ENCODE measurements at regions not wholly inside any gene's neighbourhood (a gene's known extent, or its start where the extent isn't known, plus 50 kb on each side); places are given as distances from the start of the nearest gene placed in this dataset.

- Histone ChIP-seq H3K27ac (ENCODE audit: insufficient read depth, low read length) (no peak overlapping the region), H4K20me1 (ENCODE audit: control insufficient read depth, extremely low read depth, insufficient read depth, low read length) (peaks cover 2% of the 10 kb centered on the region), H3K36me3 (ENCODE audit: control insufficient read depth, insufficient read depth, low read length) (no peaks in the 10 kb centered on the region), H3K27me3 (ENCODE audit: control insufficient read depth, insufficient read depth, low read length) (no peaks in the 10 kb centered on the region), H3K4me2 (ENCODE audit: extremely low read depth, insufficient read depth, low read length) (no peak overlapping the region), H3K9me3 (ENCODE audit: control insufficient read depth, insufficient read depth, low read depth, low read length) (no peaks in the 10 kb centered on the region), H3K9ac (ENCODE audit: insufficient read depth, low read length) (no peak overlapping the region), H3K4me1 (ENCODE audit: control insufficient read depth, extremely low read depth, insufficient read depth, low read length) (no peaks in the 10 kb centered on the region), H3K4me3 (replicated peaks in 1 of 4; ENCODE audit: control extremely low read depth in 1 of 4, insufficient read depth in 1 of 4, low read depth in 3 of 4, low read length in 4 of 4) (no peak overlapping the region), H2AFZ (ENCODE audit: low read length) (no peak overlapping the region), H3K79me2 (ENCODE audit: control insufficient read depth, insufficient read depth, low read length) (no peaks in the 10 kb centered on the region)
- DNase-seq (ENCODE audit: low read depth in 2 of 2): no peak
- TF ChIP-seq, protein P1, sequence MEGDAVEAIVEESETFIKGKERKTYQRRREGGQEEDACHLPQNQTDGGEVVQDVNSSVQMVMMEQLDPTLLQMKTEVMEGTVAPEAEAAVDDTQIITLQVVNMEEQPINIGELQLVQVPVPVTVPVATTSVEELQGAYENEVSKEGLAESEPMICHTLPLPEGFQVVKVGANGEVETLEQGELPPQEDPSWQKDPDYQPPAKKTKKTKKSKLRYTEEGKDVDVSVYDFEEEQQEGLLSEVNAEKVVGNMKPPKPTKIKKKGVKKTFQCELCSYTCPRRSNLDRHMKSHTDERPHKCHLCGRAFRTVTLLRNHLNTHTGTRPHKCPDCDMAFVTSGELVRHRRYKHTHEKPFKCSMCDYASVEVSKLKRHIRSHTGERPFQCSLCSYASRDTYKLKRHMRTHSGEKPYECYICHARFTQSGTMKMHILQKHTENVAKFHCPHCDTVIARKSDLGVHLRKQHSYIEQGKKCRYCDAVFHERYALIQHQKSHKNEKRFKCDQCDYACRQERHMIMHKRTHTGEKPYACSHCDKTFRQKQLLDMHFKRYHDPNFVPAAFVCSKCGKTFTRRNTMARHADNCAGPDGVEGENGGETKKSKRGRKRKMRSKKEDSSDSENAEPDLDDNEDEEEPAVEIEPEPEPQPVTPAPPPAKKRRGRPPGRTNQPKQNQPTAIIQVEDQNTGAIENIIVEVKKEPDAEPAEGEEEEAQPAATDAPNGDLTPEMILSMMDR (conservative IDR thresholded peaks at IDR 0.05 in 1 of 2, IDR thresholded peaks at IDR 0.05 in 1 of 2; ENCODE audit: low read depth in 1 of 2, low read length in 2 of 2): no peak
- TF ChIP-seq EZH2 (IDR thresholded peaks at IDR 0.05; ENCODE audit: low read length, missing control alignments): no peak
Measured at GRCh38 chrX:49773993-49774392, 55.1 kb upstream of the PAGE4 start.

DNA sequence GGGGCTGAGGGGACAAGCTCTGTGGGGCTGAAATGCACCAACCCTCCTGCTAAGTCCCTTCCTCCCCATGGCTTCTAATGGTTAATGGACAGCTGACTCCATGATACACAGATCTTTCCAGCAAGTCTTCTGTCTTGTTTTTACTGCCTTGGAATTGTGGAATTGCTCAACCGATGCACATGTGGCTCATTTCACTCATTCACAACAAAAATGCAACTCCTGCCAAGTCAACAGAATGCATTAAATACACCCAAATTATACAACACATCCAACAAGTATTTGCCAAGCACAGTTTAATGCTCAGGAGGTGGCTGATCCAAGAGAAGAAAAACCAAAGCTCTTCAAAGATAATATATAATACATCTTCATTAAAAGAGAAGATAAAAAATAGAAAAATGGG, 61.9 kb upstream of the PAGE4 start:
- Histone ChIP-seq H2AFZ (ENCODE audit: low read length) (no peak overlapping the region), H3K27ac (ENCODE audit: insufficient read depth, low read length) (no peak overlapping the region), H3K27me3 (ENCODE audit: control insufficient read depth, insufficient read depth, low read length) (no peaks in the 10 kb centered on the region), H3K36me3 (ENCODE audit: control insufficient read depth, insufficient read depth, low read length) (no peaks in the 10 kb centered on the region), H4K20me1 (ENCODE audit: control insufficient read depth, extremely low read depth, insufficient read depth, low read length) (no peaks in the 10 kb centered on the region), H3K4me3 (replicated peaks in 1 of 4; ENCODE audit: control extremely low read depth in 1 of 4, insufficient read depth in 1 of 4, low read depth in 3 of 4, low read length in 4 of 4) (no peak overlapping the region), H3K4me1 (ENCODE audit: control insufficient read depth, extremely low read depth, insufficient read depth, low read length) (no peaks in the 10 kb centered on the region), H3K9ac (ENCODE audit: insufficient read depth, low read length) (no peak overlapping the region), H3K79me2 (ENCODE audit: control insufficient read depth, insufficient read depth, low read length) (no peaks in the 10 kb centered on the region), H3K4me2 (ENCODE audit: extremely low read depth, insufficient read depth, low read length) (no peak overlapping the region), H3K9me3 (ENCODE audit: control insufficient read depth, insufficient read depth, low read depth, low read length) (no peaks in the 10 kb centered on the region)
- no peak for DNase-seq (ENCODE audit: low read depth in 2 of 2)
- TF ChIP-seq, protein P1 (conservative IDR thresholded peaks at IDR 0.05 in 1 of 2, IDR thresholded peaks at IDR 0.05 in 1 of 2; ENCODE audit: low read depth in 1 of 2, low read length in 2 of 2): no peak
- TF ChIP-seq EZH2 (IDR thresholded peaks at IDR 0.05; ENCODE audit: low read length, missing control alignments): no peak

GRCh38 chrX:49762175-49762720, 66.5 kb upstream of the PAGE1 start:
- Histone ChIP-seq H3K27ac (ENCODE audit: insufficient read depth, low read length) (no peak overlapping the region), H3K36me3 (ENCODE audit: control insufficient read depth, insufficient read depth, low read length) (no peaks in the 10 kb centered on the region), H3K79me2 (ENCODE audit: control insufficient read depth, insufficient read depth, low read length) (no peaks in the 10 kb centered on the region), H3K4me1 (ENCODE audit: control insufficient read depth, extremely low read depth, insufficient read depth, low read length) (no peaks in the 10 kb centered on the region), H3K9me3 (ENCODE audit: control insufficient read depth, insufficient read depth, low read depth, low read length) (no peaks in the 10 kb centered on the region), H2AFZ (ENCODE audit: low read length) (no peak overlapping the region), H3K4me3 (replicated peaks in 1 of 4; ENCODE audit: control extremely low read depth in 1 of 4, insufficient read depth in 1 of 4, low read depth in 3 of 4, low read length in 4 of 4) (no peak overlapping the region), H3K9ac (ENCODE audit: insufficient read depth, low read length) (no peak overlapping the region), H3K27me3 (ENCODE audit: control insufficient read depth, insufficient read depth, low read length) (no peaks in the 10 kb centered on the region), H4K20me1 (ENCODE audit: control insufficient read depth, extremely low read depth, insufficient read depth, low read length) (no peaks in the 10 kb centered on the region), H3K4me2 (ENCODE audit: extremely low read depth, insufficient read depth, low read length) (no peak overlapping the region)
- TF ChIP-seq EZH2 (IDR thresholded peaks at IDR 0.05; ENCODE audit: low read length, missing control alignments): no peak
- TF ChIP-seq, protein P1 (conservative IDR thresholded peaks at IDR 0.05 in 1 of 2, IDR thresholded peaks at IDR 0.05 in 1 of 2; ENCODE audit: low read depth in 1 of 2, low read length in 2 of 2): no peak
- no peak for DNase-seq (ENCODE audit: low read depth in 2 of 2)
